Occipital lobe (tissue), 1 donor: ENCODE measurements at regions not wholly inside any gene's neighbourhood (a gene's known extent, or its start where the extent isn't known, plus 50 kb on each side); places are given as distances from the start of the nearest gene placed in this dataset.
"Not testable (repeated sequence)": the region's sequence is repeated elsewhere in the genome, so short reads cannot be mapped to it uniquely, and the experiment has no call there.

Experiments
- DNase-seq: peaks from one replicate; lab custom pipeline; 2025; lab: John Stamatoyannopoulos, UW

- no peak for DNase-seq
These were observed 78.1 kb upstream of the YWHAQ start for GRCh38 chr2:9708683-9709538.

- DNase-seq: no peak
These were observed 78.9 kb upstream of the YWHAQ start for GRCh38 chr2:9709539-9710285.

- no peak for DNase-seq
These were observed 79.5 kb upstream of the YWHAQ start for GRCh38 chr2:9710311-9710710.

- DNase-seq: no peak
These were observed 81.5 kb upstream of the YWHAQ start for GRCh38 chr2:9712263-9712662.

DNA sequence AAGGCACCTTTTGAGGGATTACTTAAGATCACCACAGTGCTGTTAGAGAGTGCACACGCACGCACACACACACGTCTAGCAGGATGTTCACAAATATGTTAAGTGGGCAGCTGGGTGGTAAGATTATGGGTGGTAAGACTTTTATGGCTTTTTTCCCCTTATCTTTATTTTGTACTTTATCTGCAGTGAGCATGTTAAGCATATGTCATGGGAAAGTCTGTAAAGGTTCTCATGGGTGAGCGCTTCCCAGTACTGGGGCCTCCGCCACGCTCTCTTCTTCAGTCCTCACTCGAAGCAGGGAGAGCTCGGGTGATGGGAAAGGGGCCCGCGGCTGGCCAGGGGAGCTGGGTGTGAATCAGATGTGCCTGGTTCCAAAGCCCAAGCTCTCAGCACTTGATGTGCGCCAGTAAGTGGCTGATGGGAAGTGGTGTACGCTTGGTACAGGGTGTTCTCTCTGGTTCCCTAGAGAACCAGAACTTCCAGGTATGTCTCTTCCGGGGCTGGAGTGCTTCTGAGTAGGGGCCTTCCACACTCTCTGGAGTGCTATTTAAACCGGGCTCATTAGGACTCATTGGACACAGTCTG lies 83.9 kb upstream of the YWHAQ start:
- no peak for DNase-seq

GRCh38 chr2:9715238-9715637 lies 84.4 kb upstream of the YWHAQ start:
- DNase-seq: no peak

GRCh38 chr2:9717886-9718451 lies 87.2 kb upstream of the YWHAQ start:
- DNase-seq: no peak

DNA sequence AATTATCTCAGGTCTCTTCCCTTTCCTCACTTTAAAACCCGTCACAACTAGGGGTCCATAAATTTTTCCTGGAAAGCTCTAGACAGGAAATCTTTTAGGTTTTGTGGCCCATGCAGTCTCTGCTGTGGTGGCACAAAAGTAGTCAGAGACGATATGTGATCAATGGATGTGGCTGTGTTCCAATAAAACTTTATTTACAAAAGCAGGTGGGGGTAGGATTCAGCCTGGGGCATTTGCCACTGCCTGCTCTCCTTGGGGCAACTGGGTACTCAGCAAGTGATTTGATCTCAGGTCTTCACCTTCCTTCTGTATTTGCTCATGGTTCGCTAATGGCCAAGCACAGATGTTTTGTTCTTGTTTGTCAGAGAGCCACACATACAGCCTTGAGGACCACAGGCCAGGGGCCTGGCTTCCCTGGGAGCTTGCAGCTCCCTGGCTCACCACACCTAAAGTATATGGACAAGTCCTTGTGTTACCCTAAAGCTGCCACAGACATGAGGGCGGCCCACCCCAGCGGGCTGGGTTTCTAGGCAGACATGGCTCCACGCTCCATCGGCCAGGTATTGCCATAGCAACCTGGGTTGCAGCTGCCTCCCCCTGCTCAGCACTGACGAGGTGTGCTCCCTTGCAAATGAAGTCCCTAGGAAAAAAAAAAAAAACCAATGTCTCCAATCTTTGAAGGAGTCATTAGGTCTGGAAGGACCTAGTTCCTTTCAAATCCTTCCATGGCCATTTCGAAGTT lies 89.7 kb upstream of the YWHAQ start:
- no peak for DNase-seq

DNA sequence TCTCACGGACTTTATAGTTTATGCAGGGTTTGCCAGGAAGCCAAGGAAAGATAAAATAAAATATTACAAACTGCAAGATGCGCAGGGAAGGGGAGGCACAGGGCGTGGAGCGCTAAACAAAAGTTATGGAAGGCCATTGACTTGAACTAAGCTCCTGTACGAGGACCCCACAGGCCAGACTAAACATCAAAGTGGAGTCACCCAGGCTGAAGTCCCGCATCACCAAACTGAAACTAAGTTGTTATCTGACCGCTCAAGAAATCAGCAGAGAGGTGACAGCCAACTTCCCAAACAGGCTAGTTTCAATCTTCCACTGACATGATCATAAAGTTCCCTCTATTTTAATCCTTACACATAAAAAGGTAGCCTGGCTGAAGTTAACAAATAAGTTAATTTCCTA lies 90.5 kb upstream of the YWHAQ start:
- no peak for DNase-seq

DNA sequence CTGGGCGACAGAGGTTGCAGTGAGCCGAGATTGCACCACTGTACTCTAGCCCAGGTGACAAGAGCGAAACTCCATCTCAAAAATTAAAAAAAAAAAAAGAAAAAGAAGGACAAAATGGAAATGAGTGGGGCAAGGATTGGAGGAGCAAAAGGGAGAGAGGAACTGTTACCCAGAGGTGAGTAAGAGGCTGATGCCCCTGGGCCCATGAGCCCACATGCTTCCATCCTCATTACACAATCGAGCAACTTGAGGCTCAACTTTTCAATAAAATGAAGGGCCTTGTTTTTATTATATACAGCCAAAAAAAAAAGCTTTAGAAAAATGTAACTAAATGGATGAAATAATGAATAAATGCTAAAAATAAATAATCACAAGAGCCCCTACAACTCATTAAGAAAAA lies 91.7 kb upstream of the YWHAQ start:
- DNase-seq: no peak

- no peak for DNase-seq
These were observed 93.8 kb upstream of the YWHAQ start for GRCh38 chr2:9724565-9724964.

DNA sequence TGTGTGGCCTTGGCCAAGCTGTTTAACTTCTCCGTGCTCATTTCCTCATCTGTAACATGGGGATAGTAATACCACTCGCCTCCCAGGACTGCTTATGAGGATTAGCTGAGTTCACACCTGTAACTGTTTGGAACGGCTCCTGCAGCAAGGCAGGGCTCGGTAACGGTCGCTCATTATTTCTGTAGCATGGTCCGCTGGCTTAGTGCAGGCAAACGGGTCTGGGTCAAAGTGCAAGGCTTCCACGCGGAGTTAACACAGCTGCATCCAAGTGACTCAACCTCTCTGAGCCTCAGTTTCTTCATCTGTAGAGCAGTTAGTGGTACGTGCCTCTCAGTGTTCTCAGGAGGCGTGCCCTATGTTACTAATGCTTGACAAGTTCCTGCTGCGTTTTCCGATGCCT lies 94.3 kb upstream of the YWHAQ start:
- no peak for DNase-seq

DNA sequence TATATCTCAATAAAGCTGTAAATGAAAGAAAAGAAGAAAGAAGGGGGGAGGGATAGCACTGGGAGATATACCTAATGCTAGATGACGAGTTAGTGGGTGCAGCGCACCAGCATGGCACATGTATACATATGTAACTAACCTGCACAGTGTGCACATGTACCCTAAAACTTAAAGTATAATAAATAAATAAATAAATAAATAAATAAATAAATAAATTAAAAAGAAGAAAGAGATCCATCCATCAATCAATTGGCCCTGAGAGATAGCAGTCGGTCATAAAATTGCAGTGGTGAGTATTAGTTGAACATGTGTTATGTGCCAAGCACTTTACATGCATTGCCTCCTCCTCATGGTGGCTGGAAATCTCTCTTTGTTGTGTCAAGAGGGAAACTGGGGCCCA lies 95.2 kb upstream of the YWHAQ start:
- not testable (repeated sequence) for DNase-seq

- DNase-seq: not testable (repeated sequence)
These were observed 99.7 kb upstream of the YWHAQ start for GRCh38 chr2:9730523-9730922.

DNA sequence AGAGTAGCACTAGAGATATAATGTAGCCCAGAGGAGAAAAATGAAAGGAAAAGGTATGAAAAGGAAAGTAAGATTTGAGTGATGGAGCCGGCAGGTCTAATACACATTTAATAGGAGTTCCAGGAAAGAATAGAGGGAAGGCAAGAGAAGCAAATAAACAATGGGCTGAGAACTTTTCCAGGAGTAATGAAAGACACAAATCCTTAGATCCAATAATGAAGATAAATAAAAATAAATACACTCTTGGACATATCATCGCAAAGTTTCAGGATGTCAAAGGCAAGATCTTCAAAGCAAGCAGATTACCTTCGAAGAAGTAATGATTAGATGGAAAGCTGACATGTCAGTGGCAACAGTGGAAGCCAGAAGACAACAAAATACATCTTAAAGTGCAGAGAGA lies 102.0 kb upstream of the YWHAQ start:
- DNase-seq: no peak

GRCh38 chr2:9734308-9734707 lies 103.5 kb upstream of the YWHAQ start:
- DNase-seq: no peak

GRCh38 chr2:9735335-9735734 lies 104.5 kb upstream of the YWHAQ start:
- DNase-seq: no peak

- DNase-seq: no peak
These were observed 105.2 kb upstream of the YWHAQ start for GRCh38 chr2:9736021-9736420.

GRCh38 chr2:9737053-9737875 lies 106.0 kb upstream of the TAF1B start:
- no peak for DNase-seq

DNA sequence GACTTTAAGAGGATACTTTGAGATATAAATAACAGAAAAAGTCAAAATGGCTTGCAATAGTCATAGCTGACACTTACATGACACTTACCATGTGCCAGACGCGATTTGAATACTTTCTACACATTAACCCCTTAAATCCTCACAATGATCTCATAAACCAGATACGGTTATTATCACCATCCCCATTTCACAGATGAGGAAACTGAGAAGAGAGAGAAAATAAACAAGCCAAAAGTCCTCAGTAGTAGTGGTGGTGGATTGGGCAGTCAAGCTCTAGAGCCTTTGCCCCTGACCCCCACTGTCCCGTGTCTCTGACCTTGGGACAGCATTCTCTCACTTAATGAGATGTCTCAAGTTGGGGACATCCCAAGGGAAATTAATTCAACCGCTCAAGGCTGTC lies 105.2 kb upstream of the TAF1B start:
- no peak for DNase-seq
